Liver (tissue), 7 donors: ENCODE measurements at regions not wholly inside any gene's neighbourhood (a gene's known extent, or its start where the extent isn't known, plus 50 kb on each side); places are given as distances from the start of the nearest gene placed in this dataset.

Experiments
- DNase-seq: peaks from one replicate; pipeline ENCODE4 v3.0.0-alpha.2; 2017; ENCODE audit warnings: low spot score
- H3K27ac ChIP-seq, 2 donors: one replicate each; pipeline ENCODE4 v1.7.0; 2013; ENCODE audit warnings: inconsistent platforms in 2 of 2, low read length in 2 of 2, control low read depth in 1 of 2, low read depth in 1 of 2, mild to moderate bottlenecking in 1 of 2
- H3K27me3 ChIP-seq, 4 donors: one replicate each; pipeline versions ENCODE4 v1.6.1 to v1.7.0; 2013; ENCODE audit warnings: low read length in 3 of 4, inconsistent platforms in 1 of 4, mild to moderate bottlenecking in 1 of 4, moderate library complexity in 1 of 4; ENCODE audit not compliant: control insufficient read depth in 4 of 4, insufficient read depth in 4 of 4
- H3K36me3 ChIP-seq, 4 donors: one replicate each; pipeline versions ENCODE4 v1.6.1 to v1.7.0; 2013; ENCODE audit warnings: low read length in 3 of 4, mild to moderate bottlenecking in 3 of 4, low read depth in 1 of 4, moderate library complexity in 1 of 4; ENCODE audit not compliant: control insufficient read depth in 4 of 4, insufficient read depth in 3 of 4
- H3K4me1 ChIP-seq, 4 donors: one replicate each; pipeline versions ENCODE4 v1.6.1 to v1.7.0; 2013; ENCODE audit warnings: low read length in 3 of 4, mild to moderate bottlenecking in 3 of 4, moderate library complexity in 1 of 4; ENCODE audit not compliant: control insufficient read depth in 4 of 4, insufficient read depth in 4 of 4
- H3K4me3 ChIP-seq, 3 donors: one replicate each; pipeline versions ENCODE4 v1.6.1 to v1.7.0; 2013; ENCODE audit warnings: low read length in 3 of 3, control low read depth in 1 of 3, low read depth in 1 of 3, mild to moderate bottlenecking in 1 of 3
- H3K9ac ChIP-seq, 2 donors: one replicate each; pipeline ENCODE4 v1.7.0; 2013; ENCODE audit warnings: low read length in 2 of 2, mild to moderate bottlenecking in 2 of 2, moderate library complexity in 2 of 2, control low read depth in 1 of 2, low read depth in 1 of 2
- H3K9me3 ChIP-seq, 4 donors: one replicate each; pipeline versions ENCODE4 v1.6.1 to v1.7.0; 2013; ENCODE audit warnings: low read length in 3 of 4; ENCODE audit not compliant: control insufficient read depth in 4 of 4
- EGR1 ChIP-seq, 2 donors: IDR thresholded peaks; 2 replicates each; pipeline ENCODE4 v1.6.1; 2016 to 2018; ENCODE audit warnings: antibody characterized with exemption in 2 of 2, low read depth in 2 of 2
- FOXA1 ChIP-seq: IDR thresholded peaks from 2 replicates; pipeline ENCODE4 v1.6.1; 2016; ENCODE audit warnings: antibody characterized with exemption
- FOXA2 ChIP-seq: IDR thresholded peaks from 2 replicates; pipeline ENCODE4 v1.6.1; 2016; ENCODE audit warnings: antibody characterized with exemption
- GABPA ChIP-seq, 2 donors: IDR thresholded peaks in 1 of 2; conservative IDR thresholded peaks in 1 of 2; 2 replicates each; pipeline ENCODE4 v1.6.1; 2016; ENCODE audit warnings: antibody characterized with exemption in 2 of 2, mild to moderate bottlenecking in 1 of 2, moderate library complexity in 1 of 2
- HNF4A ChIP-seq, 2 donors: conservative IDR thresholded peaks; 2 replicates each; pipeline ENCODE4 v1.6.1; 2016; ENCODE audit warnings: antibody characterized with exemption in 2 of 2, mild to moderate bottlenecking in 2 of 2
- HNF4G ChIP-seq: IDR thresholded peaks from 2 replicates; pipeline ENCODE4 v1.6.1; 2016; ENCODE audit warnings: antibody characterized with exemption
- JUND ChIP-seq, 2 donors: IDR thresholded peaks; 2 replicates each; pipeline ENCODE4 v1.6.1; 2016; ENCODE audit warnings: antibody characterized with exemption in 2 of 2
- NR2F2 ChIP-seq: IDR thresholded peaks from 2 replicates; pipeline ENCODE4 v1.6.1; 2016; ENCODE audit warnings: antibody characterized with exemption
- RAD21 ChIP-seq, 2 donors: IDR thresholded peaks; 2 replicates each; pipeline ENCODE4 v1.6.1; 2016; ENCODE audit warnings: antibody characterized with exemption in 2 of 2, mild to moderate bottlenecking in 2 of 2
- RXRA ChIP-seq, 2 donors: IDR thresholded peaks; 2 replicates each; pipeline ENCODE4 v1.6.1; 2017 to 2018; ENCODE audit warnings: antibody characterized with exemption in 2 of 2, mild to moderate bottlenecking in 1 of 2
- SP1 ChIP-seq: IDR thresholded peaks from 2 replicates; pipeline ENCODE4 v1.6.1; 2018; ENCODE audit warnings: antibody characterized with exemption, mild to moderate bottlenecking
- TAF1 ChIP-seq: conservative IDR thresholded peaks from 2 replicates; pipeline ENCODE4 v1.6.1; 2016; ENCODE audit warnings: antibody characterized with exemption, mild to moderate bottlenecking
- YY1 ChIP-seq: IDR thresholded peaks from 2 replicates; pipeline ENCODE4 v1.6.1; 2016; ENCODE audit warnings: antibody characterized with exemption, mild to moderate bottlenecking
- WGBS: extraction: QIAGEN DNeasy Blood & Tissue Kit; methylation state at CpG from one replicate; pipeline ENCODE4 v1.1.7; 2013; 5-methylcytosine and 5-hydroxymethylcytosine counted together
- TF ChIP-seq, protein P1 (sequence below): IDR thresholded peaks from 2 replicates; pipeline ENCODE4 v1.6.1; 2016; ENCODE audit warnings: antibody characterized with exemption
- TF ChIP-seq, protein P2 (sequence below): IDR thresholded peaks from 2 replicates; pipeline ENCODE4 v1.6.1; 2016; ENCODE audit warnings: antibody characterized with exemption, mild to moderate bottlenecking
- donor health status: healthy.
- donor health status: healthy.
- donor health status: healthy.
- donor health status: healthy.

DNA sequence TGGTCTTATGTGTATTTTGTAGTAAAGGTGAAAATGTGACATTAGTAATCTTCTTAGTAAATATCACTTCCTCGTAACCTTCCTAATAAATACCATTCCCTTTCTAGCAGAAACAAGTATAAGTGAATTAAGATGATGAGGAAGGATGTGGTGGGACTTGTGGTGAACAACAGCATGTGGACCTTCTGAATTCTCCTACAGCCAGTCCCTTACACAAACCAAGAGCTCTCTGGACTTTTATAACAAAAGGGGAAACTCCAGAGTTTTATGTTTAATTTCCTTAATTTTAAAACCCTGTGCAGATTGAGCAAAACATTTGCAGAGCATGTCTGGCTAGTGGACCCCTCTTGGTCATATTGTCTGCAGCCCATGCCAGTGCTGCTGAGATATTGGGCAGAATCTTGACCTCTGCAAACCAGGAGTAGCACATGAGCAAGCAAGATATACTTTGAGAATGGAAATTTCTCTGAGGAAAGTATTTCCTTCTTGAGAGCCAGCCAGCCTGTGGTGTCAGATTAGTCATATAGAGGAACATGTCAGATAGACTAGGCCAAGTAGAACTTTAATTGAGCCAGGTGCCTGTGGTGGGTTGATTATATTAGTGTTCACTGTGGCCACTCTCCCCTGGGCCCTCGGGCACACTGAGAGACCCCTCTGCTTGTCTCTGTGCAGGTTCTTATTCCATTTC, 328.2 kb downstream of the DKK2 start:
- H3K27ac ChIP-seq = no peak overlapping the region
- no peaks in the 10 kb centered on the region for H3K36me3 ChIP-seq
- no peak overlapping the region for H3K9ac ChIP-seq
- H3K4me3 ChIP-seq = no peak overlapping the region
- no peak for DNase-seq
- no peaks in the 10 kb centered on the region for H3K27me3 ChIP-seq
- WGBS = 58% methylated on average over 2 of the region's 2 CpGs
- H3K4me1 ChIP-seq = no peaks in the 10 kb centered on the region
- no peak for TF ChIP-seq YY1
- no peak for TF ChIP-seq HNF4A (conservative IDR thresholded peaks at IDR 0.05)
- TF ChIP-seq FOXA1 = no peak
- TF ChIP-seq SP1 = no peak
- no peak for TF ChIP-seq RXRA (IDR thresholded peaks at IDR 0.05)
- TF ChIP-seq RAD21 (IDR thresholded peaks at IDR 0.05) = no peak
- TF ChIP-seq HNF4G = no peak
- TF ChIP-seq, protein P1, sequence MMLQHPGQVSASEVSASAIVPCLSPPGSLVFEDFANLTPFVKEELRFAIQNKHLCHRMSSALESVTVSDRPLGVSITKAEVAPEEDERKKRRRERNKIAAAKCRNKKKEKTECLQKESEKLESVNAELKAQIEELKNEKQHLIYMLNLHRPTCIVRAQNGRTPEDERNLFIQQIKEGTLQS = no peak
- no peak for TF ChIP-seq FOXA2
- TF ChIP-seq TAF1 = no peak
- TF ChIP-seq EGR1 (IDR thresholded peaks at IDR 0.05; ENCODE audit: low read depth in 2 of 2) = no peak
- no peaks in the 10 kb centered on the region for H3K9me3 ChIP-seq

DNA sequence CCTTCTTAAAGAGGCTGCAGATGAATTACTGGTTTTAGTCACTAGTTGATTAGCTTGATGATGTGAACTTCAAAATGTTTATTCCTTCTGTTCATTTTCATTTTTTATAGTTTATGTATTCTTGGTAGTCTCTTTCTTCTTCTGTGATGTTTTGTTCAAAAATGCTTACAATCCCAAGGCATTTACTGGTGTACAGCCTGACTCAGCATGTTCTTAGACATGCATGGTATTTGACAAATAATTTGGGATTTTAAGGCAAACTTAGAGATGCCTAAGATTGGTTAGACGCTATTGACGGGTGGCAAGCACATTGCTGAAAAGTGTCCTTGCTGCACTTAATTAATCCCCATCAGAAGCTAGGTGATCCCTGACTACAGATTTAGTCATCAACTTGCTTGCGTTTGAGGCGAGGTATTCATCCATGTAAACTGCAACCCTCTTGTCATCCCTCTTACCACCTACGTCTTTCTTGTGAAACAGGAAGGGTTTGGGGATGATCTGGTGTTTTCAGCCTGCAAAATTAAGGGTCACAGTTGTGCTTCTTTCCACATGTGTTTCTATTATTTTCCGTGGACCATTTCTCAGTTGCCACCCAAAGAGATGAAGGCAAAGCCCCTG, 331.8 kb downstream of the DKK2 start:
- WGBS = 68% methylated on average over 6 of the region's 6 CpGs
- Histone ChIP-seq H3K4me1 (no peaks in the 10 kb centered on the region), H3K27ac (no peak overlapping the region), H3K36me3 (no peaks in the 10 kb centered on the region), H3K9ac (no peak overlapping the region), H3K4me3 (no peak overlapping the region), H3K9me3 (no peaks in the 10 kb centered on the region), H3K27me3 (no peaks in the 10 kb centered on the region)
- TF ChIP-seq JUND (IDR thresholded peaks at IDR 0.05) (no peak), YY1 (no peak), RAD21 (IDR thresholded peaks at IDR 0.05) (no peak), TAF1 (no peak), FOXA2 (no peak), NR2F2 (no peak), FOXA1 (no peak), SP1 (no peak), GABPA (IDR thresholded peaks at IDR 0.05 in 1 of 2, conservative IDR thresholded peaks at IDR 0.05 in 1 of 2) (no peak)
- TF ChIP-seq, protein P1 = no peak
- TF ChIP-seq, protein P2, sequence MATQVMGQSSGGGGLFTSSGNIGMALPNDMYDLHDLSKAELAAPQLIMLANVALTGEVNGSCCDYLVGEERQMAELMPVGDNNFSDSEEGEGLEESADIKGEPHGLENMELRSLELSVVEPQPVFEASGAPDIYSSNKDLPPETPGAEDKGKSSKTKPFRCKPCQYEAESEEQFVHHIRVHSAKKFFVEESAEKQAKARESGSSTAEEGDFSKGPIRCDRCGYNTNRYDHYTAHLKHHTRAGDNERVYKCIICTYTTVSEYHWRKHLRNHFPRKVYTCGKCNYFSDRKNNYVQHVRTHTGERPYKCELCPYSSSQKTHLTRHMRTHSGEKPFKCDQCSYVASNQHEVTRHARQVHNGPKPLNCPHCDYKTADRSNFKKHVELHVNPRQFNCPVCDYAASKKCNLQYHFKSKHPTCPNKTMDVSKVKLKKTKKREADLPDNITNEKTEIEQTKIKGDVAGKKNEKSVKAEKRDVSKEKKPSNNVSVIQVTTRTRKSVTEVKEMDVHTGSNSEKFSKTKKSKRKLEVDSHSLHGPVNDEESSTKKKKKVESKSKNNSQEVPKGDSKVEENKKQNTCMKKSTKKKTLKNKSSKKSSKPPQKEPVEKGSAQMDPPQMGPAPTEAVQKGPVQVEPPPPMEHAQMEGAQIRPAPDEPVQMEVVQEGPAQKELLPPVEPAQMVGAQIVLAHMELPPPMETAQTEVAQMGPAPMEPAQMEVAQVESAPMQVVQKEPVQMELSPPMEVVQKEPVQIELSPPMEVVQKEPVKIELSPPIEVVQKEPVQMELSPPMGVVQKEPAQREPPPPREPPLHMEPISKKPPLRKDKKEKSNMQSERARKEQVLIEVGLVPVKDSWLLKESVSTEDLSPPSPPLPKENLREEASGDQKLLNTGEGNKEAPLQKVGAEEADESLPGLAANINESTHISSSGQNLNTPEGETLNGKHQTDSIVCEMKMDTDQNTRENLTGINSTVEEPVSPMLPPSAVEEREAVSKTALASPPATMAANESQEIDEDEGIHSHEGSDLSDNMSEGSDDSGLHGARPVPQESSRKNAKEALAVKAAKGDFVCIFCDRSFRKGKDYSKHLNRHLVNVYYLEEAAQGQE = no peak
- DNase-seq = no peak
